NOMO-1 treated with DMSO at 0.1 percent for 48 hours (cell line): ENCODE measurements at regions not wholly inside any gene's neighbourhood (a gene's known extent, or its start where the extent isn't known, plus 50 kb on each side); places are given as distances from the start of the nearest gene placed in this dataset.
A peak's percentile ranks its signal among the peaks of the same experiment; 100 is the strongest.
"Not testable (repeated sequence)": the region's sequence is repeated elsewhere in the genome, so short reads cannot be mapped to it uniquely, and the experiment has no call there.

Experiments
- DNase-seq: peaks from one replicate; lab custom pipeline; 2025; ENCODE audit not compliant: unreplicated experiment; lab: John Stamatoyannopoulos, UW

- peak; percentile 51 for DNase-seq
These were observed 480.0 kb upstream of the JARID2 start for GRCh38 chr6:14765721-14766390.

DNA sequence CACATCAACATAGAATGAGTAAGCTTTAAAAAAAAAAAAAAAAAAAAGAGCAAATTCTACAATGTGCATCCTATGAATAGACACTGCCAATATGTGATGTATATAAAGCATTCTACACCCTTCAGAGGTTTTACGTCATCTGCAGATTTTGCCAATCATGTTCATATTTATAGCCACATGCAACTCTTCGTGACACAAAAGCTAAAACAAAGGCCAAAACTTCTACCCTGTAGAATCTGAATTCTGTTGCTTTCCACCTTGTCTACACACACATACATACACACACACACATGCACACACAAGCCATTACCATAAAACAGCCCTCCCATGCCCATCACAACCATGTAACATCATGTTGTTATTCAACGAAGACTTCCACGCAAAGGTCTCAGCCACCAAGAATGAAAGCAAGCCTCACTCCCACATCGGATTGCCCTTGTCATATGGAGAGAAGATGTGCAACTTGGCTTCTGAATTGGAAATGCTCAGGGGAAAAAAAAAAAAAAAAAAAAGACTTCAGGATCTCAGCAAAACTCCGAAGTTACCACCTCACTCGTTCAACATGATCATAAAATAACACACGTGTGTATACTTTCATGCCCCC is 479.4 kb upstream of the JARID2 start:
- DNase-seq: no peak

GRCh38 chr6:14767226-14767625 is 478.6 kb upstream of the JARID2 start:
- no peak for DNase-seq

- no peak for DNase-seq
These were observed 475.8 kb upstream of the JARID2 start for GRCh38 chr6:14770040-14770439.

DNA sequence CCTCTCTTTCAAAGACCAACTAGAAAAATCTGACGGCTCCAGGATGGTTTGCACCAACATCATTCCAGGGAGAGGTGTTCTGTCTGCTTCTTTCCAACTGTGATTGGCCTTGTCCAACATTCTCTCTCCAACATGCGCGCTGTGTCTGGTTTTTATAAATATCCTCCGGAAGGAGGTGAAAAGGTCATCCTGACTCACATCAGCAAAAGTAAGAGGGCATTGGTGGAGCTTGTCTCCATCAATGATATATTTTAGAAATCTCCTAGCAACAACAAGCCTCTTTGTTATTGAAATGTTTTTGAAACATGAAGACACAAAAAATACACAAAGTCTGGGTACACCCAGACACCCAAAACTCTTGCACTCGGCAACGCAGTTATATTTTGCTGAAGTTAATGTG is 475.3 kb upstream of the JARID2 start:
- DNase-seq: no peak

DNA sequence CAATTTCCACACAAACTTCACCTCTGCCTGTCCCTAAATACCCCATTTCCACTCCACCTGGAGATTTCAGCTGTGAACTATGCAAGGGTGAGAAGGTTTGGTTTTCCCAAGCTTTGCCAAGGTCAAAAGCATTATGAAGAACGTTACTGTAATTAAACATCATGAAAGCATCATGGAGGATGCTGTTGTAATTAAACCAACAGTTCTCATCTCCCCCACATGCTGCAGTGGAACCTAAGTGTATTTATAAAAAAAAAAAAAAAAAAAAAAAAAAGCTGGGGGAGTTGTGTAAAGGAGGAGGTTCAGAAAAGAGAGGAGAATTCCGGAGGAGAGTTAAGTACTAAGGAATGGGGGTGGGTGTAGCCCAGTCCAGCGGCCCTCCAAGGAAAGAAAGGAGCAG is 474.9 kb upstream of the JARID2 start:
- no peak for DNase-seq

DNA sequence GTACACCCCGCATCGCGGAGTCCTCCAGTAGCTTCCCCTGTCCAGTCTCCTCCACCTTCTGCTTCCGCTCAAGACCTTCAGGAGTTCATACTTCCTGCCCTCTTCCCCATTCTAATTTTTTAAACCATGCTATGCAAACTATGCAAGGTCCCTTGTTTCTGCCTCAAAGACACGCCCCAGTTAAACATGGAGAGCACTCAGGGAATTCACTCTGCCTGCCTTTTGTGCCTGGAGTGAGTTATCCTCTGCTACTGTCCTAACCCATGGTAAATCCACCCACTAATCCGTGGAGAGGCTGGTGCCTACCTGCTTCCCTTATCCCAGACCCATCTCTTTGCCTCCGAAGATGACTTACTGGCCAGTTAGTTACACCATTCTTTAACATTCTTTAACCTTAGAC is 473.7 kb upstream of the JARID2 start:
- DNase-seq: no peak

GRCh38 chr6:14775528-14775927 is 470.3 kb upstream of the JARID2 start:
- DNase-seq: no peak

- DNase-seq: no peak
These were observed 469.6 kb upstream of the JARID2 start for GRCh38 chr6:14776307-14776706.

GRCh38 chr6:14781772-14782525 is 463.9 kb upstream of the JARID2 start:
- no peak for DNase-seq

DNA sequence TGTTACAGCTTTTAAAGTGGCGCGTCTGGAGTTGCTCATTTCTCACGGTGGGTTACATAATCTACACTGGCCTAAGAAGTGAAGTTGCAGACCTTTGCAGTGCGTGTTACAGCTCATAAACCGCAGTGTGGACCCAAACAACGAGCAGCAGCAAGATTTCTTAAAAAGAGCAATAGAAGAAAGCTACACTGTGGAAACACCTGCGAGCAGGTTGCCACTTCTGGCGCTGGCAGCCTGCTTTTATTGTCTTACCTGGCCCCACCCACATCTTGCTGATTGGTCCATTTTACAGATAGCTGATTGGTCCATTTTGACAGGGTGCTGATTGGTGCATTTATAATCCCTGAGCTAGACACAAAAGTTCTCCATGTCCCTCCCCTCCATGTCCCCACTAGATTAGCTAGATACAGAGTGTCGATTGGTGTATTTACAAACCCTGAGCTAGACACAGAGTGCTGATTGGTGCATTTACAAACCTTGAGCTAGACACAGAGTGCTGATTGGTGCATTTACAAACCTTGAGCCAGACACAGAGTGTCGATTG is 462.9 kb upstream of the JARID2 start:
- DNase-seq: not testable (repeated sequence)

DNA sequence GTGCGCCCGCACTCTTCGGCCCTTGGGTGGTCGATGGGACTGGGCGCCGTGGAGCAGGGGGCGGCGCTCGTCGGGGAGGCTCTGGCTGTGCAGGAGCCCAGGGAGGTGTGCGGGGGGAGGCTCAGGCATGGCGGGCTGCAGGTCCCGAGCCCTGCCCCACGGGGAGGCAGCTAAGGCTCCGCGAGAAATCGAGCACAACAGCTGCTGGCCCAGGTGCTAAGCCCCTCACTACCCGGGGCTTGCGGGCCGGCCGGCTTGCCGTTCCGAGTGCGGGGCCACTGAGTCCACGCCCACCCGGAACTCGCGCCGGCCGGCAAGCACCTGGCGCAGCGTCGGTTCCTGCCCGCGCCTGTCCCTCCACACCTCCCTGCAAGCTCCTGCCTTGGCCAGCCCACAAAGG is 462.3 kb upstream of the JARID2 start:
- no peak for DNase-seq

DNA sequence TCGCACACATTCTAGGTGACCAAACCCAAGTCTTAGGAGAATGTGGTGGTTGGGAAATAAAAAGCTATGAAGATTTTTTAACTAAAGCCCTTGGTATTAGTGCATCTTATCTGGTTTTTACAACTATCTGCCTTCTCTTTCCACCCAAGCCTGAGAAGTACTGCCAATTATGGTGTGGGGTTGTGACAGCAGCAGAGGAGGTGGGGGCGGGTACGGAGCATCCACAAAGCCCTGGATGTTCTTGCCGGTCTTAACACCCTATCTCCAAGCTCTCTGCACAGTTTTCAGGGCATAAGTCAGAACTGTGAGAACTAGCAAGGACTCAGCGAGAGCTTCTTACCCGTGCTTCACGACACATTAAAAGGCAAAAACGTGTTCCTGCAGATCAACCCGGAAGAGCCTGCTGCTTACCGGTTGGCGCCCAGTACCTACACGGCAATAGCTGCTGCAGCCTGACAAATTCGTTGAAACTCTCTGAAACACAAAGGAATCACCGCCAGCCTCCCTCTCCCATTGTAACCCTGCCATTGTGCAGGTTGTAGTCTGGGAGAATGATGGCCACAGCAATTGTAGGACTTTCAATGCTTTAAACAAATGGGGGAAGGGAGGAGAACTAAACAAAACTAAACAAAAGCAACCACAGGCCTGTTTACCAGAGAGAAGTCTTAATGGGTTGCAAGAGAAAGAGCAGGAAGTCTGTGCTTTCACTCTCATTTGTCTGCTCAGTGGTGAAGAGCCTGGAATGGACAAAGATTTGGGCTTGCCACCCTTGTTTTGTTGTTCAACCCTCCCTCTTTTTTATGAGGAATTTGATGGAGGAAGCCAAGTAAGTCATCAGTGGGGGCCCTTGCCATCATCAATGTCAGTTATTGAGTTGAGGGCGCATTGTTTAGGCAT is 461.0 kb upstream of the JARID2 start:
- DNase-seq: no peak

DNA sequence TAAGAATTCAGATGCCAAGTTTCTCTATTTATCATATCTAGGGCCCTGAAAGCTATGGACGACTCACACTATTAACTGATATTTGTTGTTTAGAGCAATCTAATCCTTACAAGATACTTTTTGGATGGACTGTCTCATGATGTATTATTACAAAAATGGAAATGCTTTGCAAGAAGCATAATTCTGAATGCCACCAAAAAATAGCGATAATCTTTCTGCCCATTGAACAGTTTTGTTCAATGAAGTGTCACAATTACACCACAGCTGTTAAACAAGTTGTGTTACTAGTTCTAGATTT is 460.4 kb upstream of the JARID2 start:
- DNase-seq: no peak

DNA sequence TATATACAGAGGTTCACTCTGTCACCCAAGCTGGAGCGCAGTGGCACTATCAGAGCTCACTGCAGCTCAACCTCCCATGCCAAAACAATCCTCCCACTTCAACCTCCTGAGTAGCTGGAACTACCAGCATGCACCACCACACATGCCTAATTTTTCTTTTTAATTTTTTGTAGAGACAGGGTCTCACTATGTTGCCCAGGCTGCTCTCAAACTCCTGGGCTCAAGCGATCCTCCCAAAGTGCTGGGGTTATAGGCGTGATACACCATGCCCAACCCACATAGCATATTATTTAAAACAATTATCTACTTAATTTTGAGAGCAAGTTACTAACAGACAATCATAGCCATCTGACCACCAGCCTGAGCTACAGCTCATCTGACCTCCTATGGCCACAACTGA is 459.9 kb upstream of the JARID2 start:
- no peak for DNase-seq

DNA sequence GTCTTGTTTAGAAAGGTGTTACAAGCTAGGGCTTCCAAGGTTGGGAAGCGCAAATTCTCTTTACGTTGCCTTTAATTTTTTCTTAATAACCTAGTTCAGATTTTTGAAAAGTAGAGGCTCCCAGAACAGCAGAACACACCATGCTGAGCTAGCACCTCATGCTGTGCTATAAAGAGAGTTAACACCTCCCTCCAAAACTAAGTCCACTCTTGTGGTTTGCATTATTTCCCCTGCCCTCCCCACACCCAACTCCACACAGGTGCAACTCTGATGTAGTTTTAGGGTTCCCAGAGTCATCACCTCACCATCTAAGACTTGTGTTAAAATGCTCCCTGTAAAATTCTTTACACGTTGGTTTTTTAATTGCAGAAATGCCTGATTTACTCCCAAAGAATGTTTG is 459.4 kb upstream of the JARID2 start:
- no peak for DNase-seq

GRCh38 chr6:14787250-14787649 is 458.6 kb upstream of the JARID2 start:
- DNase-seq: no peak

GRCh38 chr6:14787677-14788076 is 458.2 kb upstream of the JARID2 start:
- no peak for DNase-seq

GRCh38 chr6:14789996-14790395 is 455.9 kb upstream of the JARID2 start:
- DNase-seq: no peak

DNA sequence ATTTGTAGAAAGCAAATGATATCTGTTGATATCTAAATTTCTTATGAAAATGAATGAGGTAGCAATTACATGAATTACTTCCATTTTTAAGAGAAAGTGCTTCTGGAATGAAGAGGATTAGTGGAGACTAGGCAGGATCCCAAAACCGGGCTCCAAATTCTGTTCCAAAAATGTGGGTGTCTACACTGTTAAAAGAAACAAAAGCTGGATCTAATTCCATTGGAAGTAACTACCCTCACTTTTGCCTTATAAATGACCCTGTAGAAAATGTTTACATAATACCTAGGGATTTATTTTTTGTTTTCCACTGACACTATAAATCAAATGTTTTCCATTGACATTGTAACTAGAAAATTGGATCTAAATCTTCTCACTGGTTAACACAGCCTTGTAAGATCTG is 454.9 kb upstream of the JARID2 start:
- no peak for DNase-seq

GRCh38 chr6:14791526-14791925 is 454.3 kb upstream of the JARID2 start:
- DNase-seq: no peak
